GM12878 (cell line): ENCODE measurements at regions not wholly inside any gene's neighbourhood (a gene's known extent, or its start where the extent isn't known, plus 50 kb on each side); places are given as distances from the start of the nearest gene placed in this dataset.

Experiments used
- ATAC-seq: fragments of 200-7000 bp; cut with Tn5 transposase; 3 replicates; pipeline ENCODE4 v1.9.1; 2020; ENCODE audit warnings: mild to moderate bottlenecking, moderate library complexity
- BruUV-seq: library from RNA; stranded (reverse); fragments of 400-500 nt; replicated peaks from 2 replicates; lab custom pipeline; 2021; lab: Mats Ljungman, UMichigan
- CTCF ChIA-PET: fragments of 300-600 bp; sonication (Branson Sonifier 250); formaldehyde crosslinking; extraction: SDS; loops from one replicate; lab custom pipeline; 2021; ENCODE audit warnings: inconsistent platforms; lab: Yijun Ruan, JAX
- POLR2A ChIA-PET: fragments of 350-600 bp; formaldehyde crosslinking; extraction: SDS; loops from one replicate; lab custom pipeline; 2021; ENCODE audit warnings: inconsistent platforms; lab: Charles Lee
- RAD21 ChIA-PET: fragments of 300-600 bp; sonication (Branson Sonifier 250); formaldehyde crosslinking; loops from one replicate; lab custom pipeline; 2023; ENCODE audit warnings: antibody characterized with exemption; ENCODE audit not compliant: unreplicated experiment; lab: Charles Lee
- SMC1A ChIA-PET: fragments of 300-600 bp; sonication (Branson Sonifier 250); formaldehyde crosslinking; loops from one replicate; lab custom pipeline; 2023; ENCODE audit not compliant: unreplicated experiment, uncharacterized antibody; lab: Charles Lee
- DNase-seq: peaks from one replicate; pipeline ENCODE4 v3.0.0-alpha.2; 2011; ENCODE audit warnings: low read depth, low spot score
- FAIRE-seq: peaks from 3 replicates; lab custom pipeline; 2011; peaks lifted over from hg19 to GRCh38; lab: Jason Lieb, UNC
- H2AFZ ChIP-seq: 2 replicates; pipeline ENCODE4 v1.6.0; 2011; ENCODE audit warnings: low read depth, low read length, control low read depth; ENCODE audit not compliant: control insufficient read depth
- H3K27ac ChIP-seq: 2 replicates; pipeline ENCODE4 v1.5.1; 2011; ENCODE audit warnings: control low read depth; ENCODE audit not compliant: control insufficient read depth, insufficient read depth
- H3K27me3 ChIP-seq, 2 experiments: replicated peaks in 1 of 2; 2 replicates each; pipeline versions ENCODE4 v1.6.0 to v1.6.1; 2011; ENCODE audit warnings: low read length in 1 of 2; ENCODE audit not compliant: control insufficient read depth in 2 of 2, insufficient read depth in 2 of 2
- H3K36me3 ChIP-seq, 2 experiments: 2 replicates each; pipeline ENCODE4 v1.5.1; 2011; ENCODE audit warnings: low read length in 1 of 2; ENCODE audit not compliant: control insufficient read depth in 2 of 2, insufficient read depth in 2 of 2
- H3K4me1 ChIP-seq: 2 replicates; pipeline ENCODE4 v1.6.1; 2011; ENCODE audit warnings: mild to moderate bottlenecking, low read length, moderate library complexity, mixed read lengths; ENCODE audit not compliant: control insufficient read depth, insufficient read depth
- H3K4me2 ChIP-seq: 2 replicates; pipeline ENCODE4 v1.6.0; 2011; ENCODE audit warnings: control low read depth; ENCODE audit not compliant: control insufficient read depth, insufficient read depth
- H3K4me3 ChIP-seq: fragments of 200-600 bp; sonication (generic); 2 replicates; pipeline ENCODE4 v1.5.1; 2016
- H3K79me2 ChIP-seq: 2 replicates; pipeline ENCODE4 v1.6.0; 2011; ENCODE audit warnings: low read length; ENCODE audit not compliant: control insufficient read depth, insufficient read depth
- H3K9ac ChIP-seq: 2 replicates; pipeline ENCODE4 v1.8.0; 2011; ENCODE audit warnings: low read length, control low read depth, mixed read lengths; ENCODE audit not compliant: control insufficient read depth, insufficient read depth
- H3K9me3 ChIP-seq: replicated peaks from 3 replicates; pipeline ENCODE4 v1.5.1; 2011; ENCODE audit warnings: mild to moderate bottlenecking, low read length; ENCODE audit not compliant: control insufficient read depth, insufficient read depth
- H4K20me1 ChIP-seq: 2 replicates; pipeline ENCODE4 v1.6.0; 2011; ENCODE audit not compliant: control insufficient read depth, insufficient read depth
- ATF2 ChIP-seq: IDR thresholded peaks from 2 replicates; pipeline ENCODE4 v1.6.1; 2012; ENCODE audit warnings: low read length, inconsistent platforms
- ATF3 ChIP-seq: IDR thresholded peaks from 2 replicates; pipeline ENCODE4 v1.6.1; 2011; ENCODE audit warnings: low read depth, mild to moderate bottlenecking, low read length, moderate library complexity, borderline replicate concordance; ENCODE audit errors: extremely low read depth
- CEBPB ChIP-seq, 2 experiments: fragments of 150-350 bp in 1 of 2; IDR thresholded peaks; 2 replicates each; pipeline ENCODE4 v1.6.1; 2012 to 2014; ENCODE audit warnings: low read depth in 2 of 2, low read length in 2 of 2, borderline replicate concordance in 1 of 2, inconsistent platforms in 1 of 2
- GABPA ChIP-seq: IDR thresholded peaks from 2 replicates; pipeline ENCODE4 v1.6.1; 2014; ENCODE audit warnings: antibody characterized with exemption, low read depth, mild to moderate bottlenecking, inconsistent platforms
- GATAD2B ChIP-seq: fragments of 450-650 bp; conservative IDR thresholded peaks from 2 replicates; pipeline ENCODE4 v1.6.1; 2017; ENCODE audit warnings: low read depth, mild to moderate bottlenecking, moderate library complexity
- HCFC1 ChIP-seq: fragments of 150-350 bp; IDR thresholded peaks from 2 replicates; pipeline ENCODE4 v1.6.1; 2014; ENCODE audit warnings: low read length
- IKZF1 ChIP-seq: fragments of 450-650 bp; conservative IDR thresholded peaks from 2 replicates; pipeline ENCODE4 v1.6.1; 2017; ENCODE audit warnings: antibody characterized with exemption, mild to moderate bottlenecking
- IKZF2 ChIP-seq, 2 experiments: fragments of 450-650 bp; IDR thresholded peaks; 2 replicates each; pipeline ENCODE4 v1.6.1; 2017; ENCODE audit warnings: mild to moderate bottlenecking in 2 of 2, moderate library complexity in 2 of 2
- JUNB ChIP-seq: IDR thresholded peaks from 2 replicates; pipeline ENCODE4 v1.6.1; 2016; ENCODE audit warnings: antibody characterized with exemption, mild to moderate bottlenecking
- NR2C2 ChIP-seq: IDR thresholded peaks from 2 replicates; pipeline ENCODE4 v1.6.1; 2011; ENCODE audit warnings: borderline replicate concordance, low read depth; ENCODE audit not compliant: control insufficient read depth, insufficient read length
- RUNX3 ChIP-seq: IDR thresholded peaks from 2 replicates; pipeline ENCODE4 v1.6.1; 2012; ENCODE audit warnings: low read length, inconsistent platforms
- SIX5 ChIP-seq: IDR thresholded peaks from 2 replicates; pipeline ENCODE4 v1.6.1; 2011; ENCODE audit warnings: mild to moderate bottlenecking, low read depth, low read length, moderate library complexity; ENCODE audit not compliant: severe bottlenecking
- SMC3 ChIP-seq: IDR thresholded peaks from 2 replicates; pipeline ENCODE4 v1.6.1; 2011; ENCODE audit warnings: low read length, improper control_type of control experiment, borderline replicate concordance
- SREBF2 ChIP-seq: IDR thresholded peaks from 2 replicates; pipeline ENCODE4 v1.6.1; 2012; ENCODE audit warnings: mild to moderate bottlenecking, low read length
- ZSCAN29 ChIP-seq: fragments of 450-650 bp; IDR thresholded peaks from 2 replicates; pipeline ENCODE4 v1.6.1; 2017; ENCODE audit warnings: mild to moderate bottlenecking, moderate library complexity
- WGBS: methylation state at CpG from one replicate; pipeline ENCODE4 v1.1.6; 2016; ENCODE audit warnings: low lambda C conversion rate; ENCODE audit not compliant: insufficient replicate concordance, insufficient coverage; ENCODE audit errors: missing lambda C conversion rate; 5-methylcytosine and 5-hydroxymethylcytosine counted together
- in situ Hi-C: fragments of 300-500 bp; cut with MboI; formaldehyde crosslinking; loops from 9 replicates; pipeline ENCODE4 v1.14.3; 2018; ENCODE audit warnings: mixed read lengths
- intact Hi-C: fragments of 100-400 bp; cut with micrococcal nuclease; formaldehyde crosslinking; loops from one replicate; pipeline ENCODE4 v1.14.2; 2022; ENCODE audit not compliant: unreplicated experiment

GRCh38 chr1:59061876-59062275 is 235.0 kb upstream of the FGGY start:
- Histone ChIP-seq H3K27me3 (no peaks in the 10 kb centered on the region), H3K4me2 (no peak overlapping the region), H3K4me1 (no peaks in the 10 kb centered on the region), H2AFZ (no peak overlapping the region; the same call in 1 of the 2 replicates), H3K9me3 (no peaks in the 10 kb centered on the region), H3K36me3 (no peaks in the 10 kb centered on the region), H4K20me1 (no peaks in the 10 kb centered on the region), H3K79me2 (no peaks in the 10 kb centered on the region), H3K4me3 (no peak overlapping the region), H3K27ac (no peak overlapping the region), H3K9ac (no peak overlapping the region)
- BruUV-seq = no TSS peak
- FAIRE-seq (no peak), DNase-seq (no peak), ATAC-seq (0 out of 3 replicates have a peak, but pooled peaks have one; percentile 23)
- ChIA-PET CTCF (interaction anchor here (0.6 to 1.6 kb wide), 4 partner anchors 23 to 637 kb away, joined by 3 read pairs; no protein-coding TSS in a partner anchor), SMC1A (interaction anchor here (1.0 to 1.7 kb wide), 5 partner anchors 9 to 51 kb away, joined by 3 to 7 read pairs (median 4); no protein-coding TSS in a partner anchor), RAD21 (interaction anchor here (1.7 kb wide), 1 partner anchor 9 kb away, joined by 5 read pairs; no protein-coding TSS in a partner anchor), POLR2A (interaction anchor here (1.5 to 1.8 kb wide), 2 partner anchors 9 to 49 kb away, joined by 3 to 5 read pairs; no protein-coding TSS in a partner anchor)
- in situ Hi-C loops (no loop called here), intact Hi-C loops (no loop called here)
- no peak for TF ChIP-seq IKZF1
- TF ChIP-seq SIX5 = peak; percentile 51
- TF ChIP-seq GABPA = peak; percentile 45
- TF ChIP-seq HCFC1 = peak; percentile 35; the same call in 1 of the 2 replicates
- TF ChIP-seq NR2C2 = no peak
- WGBS = 95% methylated on average over 2 of the region's 2 CpGs

GRCh38 chr1:59062743-59063142 is 234.2 kb upstream of the FGGY start:
- FAIRE-seq = no peak
- SMC1A ChIA-PET = interaction anchor here (0.5 to 1.7 kb wide), 11 partner anchors 8 to 637 kb away, joined by 3 to 7 read pairs (median 3); no protein-coding TSS in a partner anchor
- Histone ChIP-seq H3K9me3 (no peaks in the 10 kb centered on the region), H3K36me3 (no peaks in the 10 kb centered on the region), H3K4me3 (no peak overlapping the region), H4K20me1 (no peaks in the 10 kb centered on the region), H3K4me1 (no peaks in the 10 kb centered on the region), H3K79me2 (no peaks in the 10 kb centered on the region), H3K27me3 (no peaks in the 10 kb centered on the region), H3K4me2 (no peak overlapping the region), H2AFZ (no peak overlapping the region), H3K9ac (no peak overlapping the region), H3K27ac (no peak overlapping the region)
- RAD21 ChIA-PET = interaction anchor here (0.6 to 1.7 kb wide), 2 partner anchors 10 to 51 kb away, joined by 3 to 5 read pairs; no protein-coding TSS in a partner anchor
- intact Hi-C loops = no loop called here
- no TSS peak for BruUV-seq
- no peak for DNase-seq
- TF ChIP-seq ATF3 (no peak), CEBPB (IDR thresholded peaks at IDR 0.05; ENCODE audit: borderline replicate concordance in 1 of 2, low read depth in 2 of 2, low read length in 2 of 2) (no peak), ZSCAN29 (no peak), SREBF2 (no peak), JUNB (no peak), SMC3 (no peak), GATAD2B (no peak), RUNX3 (no peak), ATF2 (no peak), IKZF2 (IDR thresholded peaks at IDR 0.05) (no peak)
- 65% methylated on average over 5 of the region's 5 CpGs for WGBS
- CTCF ChIA-PET = interaction anchor here (0.8 to 1.6 kb wide), 5 partner anchors 16 to 636 kb away, joined by 3 to 7 read pairs (median 3); no protein-coding TSS in a partner anchor
- POLR2A ChIA-PET = interaction anchor here (0.6 to 1.8 kb wide), 4 partner anchors 8 to 87 kb away, joined by 3 to 5 read pairs (median 4); no protein-coding TSS in a partner anchor
- in situ Hi-C loops = no loop called here
- ATAC-seq = no peak
